MM.1S (cell line): ENCODE measurements at regions not wholly inside any gene's neighbourhood (a gene's known extent, or its start where the extent isn't known, plus 50 kb on each side); places are given as distances from the start of the nearest gene placed in this dataset.

Experiments
- CTCF ChIP-seq: fragments of 300-600 bp; sonication (generic); IDR thresholded peaks from 2 replicates; pipeline ENCODE4 v1.5.1; 2016; ENCODE audit warnings: antibody characterized with exemption, low read length, mixed read lengths
- EZH2 ChIP-seq: fragments of 300-600 bp; sonication (generic); optimal IDR thresholded peaks from 2 replicates; pipeline ENCODE3; 2017; ENCODE audit warnings: low read depth, mild to moderate bottlenecking, antibody characterized with exemption, low read length, mixed read lengths
- EZH2phosphoT487 ChIP-seq: fragments of 300-600 bp; sonication (generic); IDR thresholded peaks from 2 replicates; pipeline ENCODE4 v1.6.1; 2018; ENCODE audit warnings: antibody characterized with exemption, low read length

GRCh38 chr5:171533153-171533552, 113.7 kb downstream of the FGF18 start:
- TF ChIP-seq CTCF (no peak), EZH2 (no peak), EZH2phosphoT487 (no peak)
